ENCODE measurements at regions not wholly inside any gene's neighbourhood (a gene's known extent, or its start where the extent isn't known, plus 50 kb on each side); places are given as distances from the start of the nearest gene placed in this dataset.
"Not testable (repeated sequence)": the region's sequence is repeated elsewhere in the genome, so short reads cannot be mapped to it uniquely, and the experiment has no call there.

DNA sequence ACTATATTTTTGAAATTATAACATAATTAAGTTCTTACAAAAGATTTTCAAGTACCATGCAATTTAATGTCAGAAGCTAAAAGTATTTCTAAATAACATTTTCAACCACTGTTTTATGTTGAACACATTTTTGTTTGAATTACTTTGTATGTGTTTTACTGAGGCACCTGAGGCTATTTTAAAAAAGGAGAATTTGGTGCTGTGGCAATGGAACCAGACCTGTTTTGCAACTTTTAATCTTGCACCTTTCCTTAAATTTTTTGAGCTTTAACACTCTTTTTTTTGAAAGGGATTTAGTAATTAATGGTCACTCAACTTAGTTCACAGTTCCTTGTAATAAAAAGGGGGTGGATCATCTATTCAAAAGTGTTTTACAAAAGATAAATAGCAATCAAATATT is 561.6 kb downstream of the ZBBX start:
- H3K9me2 ChIP-seq (replicated peaks; ENCODE audit: low read length), result no peaks in the 10 kb centered on the region
- H2AFZ ChIP-seq (ENCODE audit: low read length), result no peak overlapping the region
- ChIA-PET POLR2A (ENCODE audit: unreplicated experiment) (no interaction called here), CTCF (no interaction called here)
- H3K4me2 ChIP-seq (ENCODE audit: low read length), result no peak overlapping the region
- no peaks in the 10 kb centered on the region for H3K9me3 ChIP-seq (ENCODE audit: low read length)
- no peak overlapping the region for H3K9ac ChIP-seq (ENCODE audit: low read length)
- no peak for DNase-seq
- no peaks in the 10 kb centered on the region for H3K27me3 ChIP-seq (ENCODE audit: low read length)
- no peak overlapping the region for H3K4me3 ChIP-seq (ENCODE audit: low read length)
- BruUV-seq (replicated peaks), result no TSS peak
- TF ChIP-seq EZH2phosphoT487 (IDR thresholded peaks at IDR 0.05; ENCODE audit: borderline replicate concordance, low read length) (no peak), EZH2 (IDR thresholded peaks at IDR 0.05; ENCODE audit: low read length, unreplicated experiment) (no peak)
- TF ChIP-seq, protein P1, sequence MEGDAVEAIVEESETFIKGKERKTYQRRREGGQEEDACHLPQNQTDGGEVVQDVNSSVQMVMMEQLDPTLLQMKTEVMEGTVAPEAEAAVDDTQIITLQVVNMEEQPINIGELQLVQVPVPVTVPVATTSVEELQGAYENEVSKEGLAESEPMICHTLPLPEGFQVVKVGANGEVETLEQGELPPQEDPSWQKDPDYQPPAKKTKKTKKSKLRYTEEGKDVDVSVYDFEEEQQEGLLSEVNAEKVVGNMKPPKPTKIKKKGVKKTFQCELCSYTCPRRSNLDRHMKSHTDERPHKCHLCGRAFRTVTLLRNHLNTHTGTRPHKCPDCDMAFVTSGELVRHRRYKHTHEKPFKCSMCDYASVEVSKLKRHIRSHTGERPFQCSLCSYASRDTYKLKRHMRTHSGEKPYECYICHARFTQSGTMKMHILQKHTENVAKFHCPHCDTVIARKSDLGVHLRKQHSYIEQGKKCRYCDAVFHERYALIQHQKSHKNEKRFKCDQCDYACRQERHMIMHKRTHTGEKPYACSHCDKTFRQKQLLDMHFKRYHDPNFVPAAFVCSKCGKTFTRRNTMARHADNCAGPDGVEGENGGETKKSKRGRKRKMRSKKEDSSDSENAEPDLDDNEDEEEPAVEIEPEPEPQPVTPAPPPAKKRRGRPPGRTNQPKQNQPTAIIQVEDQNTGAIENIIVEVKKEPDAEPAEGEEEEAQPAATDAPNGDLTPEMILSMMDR (conservative IDR thresholded peaks at IDR 0.05; ENCODE audit: low read depth, low read length), result no peak
- no peaks in the 10 kb centered on the region for H3K79me2 ChIP-seq (ENCODE audit: low read length)
- H3K36me3 ChIP-seq (ENCODE audit: low read depth, low read length), result no peaks in the 10 kb centered on the region
- no peaks in the 10 kb centered on the region for H3K4me1 ChIP-seq (ENCODE audit: insufficient read depth, low read length)
- H3F3A ChIP-seq (ENCODE audit: low read length, unreplicated experiment), result no peaks in the 10 kb centered on the region
- intact Hi-C loops (cut with micrococcal nuclease), result no loop called here
- no peaks in the 10 kb centered on the region for H4K20me1 ChIP-seq (ENCODE audit: low read length)
- no peak overlapping the region for H3K27ac ChIP-seq (ENCODE audit: low read length)
- no peak for ATAC-seq

DNA sequence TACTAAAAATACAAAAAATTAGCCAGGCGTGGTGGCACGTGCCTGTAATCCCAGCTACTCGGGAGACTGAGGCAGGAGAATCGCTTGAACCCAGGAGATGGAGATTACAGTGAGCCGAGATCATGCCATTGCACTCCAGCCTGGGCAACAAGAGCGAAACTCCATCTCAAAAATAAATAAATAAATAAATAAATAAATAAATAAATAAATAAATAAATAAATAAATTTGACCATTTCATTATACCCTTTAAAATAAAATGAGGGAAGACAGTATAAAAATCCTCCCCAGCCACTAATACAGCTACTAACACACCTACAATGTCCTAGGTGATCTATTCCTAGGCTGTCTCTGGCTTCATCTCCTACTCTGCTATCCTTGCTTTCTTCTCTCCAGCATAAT is 562.8 kb downstream of the ZBBX start:
- CTCF ChIA-PET; H3F3A ChIP-seq (ENCODE audit: low read length, unreplicated experiment); intact Hi-C loops (cut with micrococcal nuclease); H3K4me1 ChIP-seq (ENCODE audit: insufficient read depth, low read length); H3K4me3 ChIP-seq (ENCODE audit: low read length); H3K27me3 ChIP-seq (ENCODE audit: low read length); H4K20me1 ChIP-seq (ENCODE audit: low read length); H2AFZ ChIP-seq (ENCODE audit: low read length); H3K4me2 ChIP-seq (ENCODE audit: low read length); H3K9me2 ChIP-seq (replicated peaks; ENCODE audit: low read length); H3K9me3 ChIP-seq (ENCODE audit: low read length); DNase-seq; H3K79me2 ChIP-seq (ENCODE audit: low read length); ATAC-seq; H3K27ac ChIP-seq (ENCODE audit: low read length); H3K36me3 ChIP-seq (ENCODE audit: low read depth, low read length); POLR2A ChIA-PET (ENCODE audit: unreplicated experiment); BruUV-seq (replicated peaks); H3K9ac ChIP-seq (ENCODE audit: low read length): not testable (repeated sequence)

DNA sequence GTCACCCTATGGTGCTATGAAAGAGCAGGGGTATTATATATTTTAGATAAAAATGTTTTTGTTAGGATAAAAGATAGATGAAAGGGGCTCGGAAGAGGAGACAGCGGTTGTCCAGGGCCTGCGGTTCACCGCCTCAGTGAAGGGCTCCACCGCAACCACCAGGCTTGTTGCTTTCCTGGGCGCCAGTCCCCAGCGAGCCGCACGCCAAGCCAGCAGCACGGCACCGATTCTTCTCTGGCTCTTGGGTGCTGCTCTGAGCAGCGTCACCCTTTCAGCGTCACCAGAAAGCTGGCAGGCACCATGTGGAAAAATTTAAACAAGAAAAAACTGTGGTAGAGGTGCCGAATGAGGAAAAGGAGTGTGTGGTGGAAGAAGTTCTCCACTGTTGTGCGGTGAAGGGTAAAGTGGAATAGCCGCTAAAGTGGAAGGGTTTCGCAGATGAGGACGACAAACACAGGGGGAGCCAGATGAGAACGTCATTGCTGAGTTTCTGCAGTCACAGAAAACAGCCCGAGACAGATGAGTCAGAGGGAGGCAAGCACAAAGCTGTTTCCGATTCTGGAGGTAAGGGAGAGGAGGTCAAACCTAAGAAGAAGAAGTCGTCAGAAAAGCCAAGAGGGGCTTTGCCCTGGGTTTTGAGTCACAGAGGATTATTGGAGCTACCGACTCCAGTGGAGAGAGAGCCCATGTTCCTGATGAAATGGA is 569.2 kb downstream of the ZBBX start:
- CTCF ChIA-PET, result no interaction called here

More for the DNA sequence above, 569.2 kb downstream of the ZBBX start:
- no TSS peak for BruUV-seq (replicated peaks)
- POLR2A ChIA-PET (ENCODE audit: unreplicated experiment), result no interaction called here
- ATAC-seq (no peak), DNase-seq (no peak)
- no peaks in the 10 kb centered on the region for H3K36me3 ChIP-seq (ENCODE audit: low read depth, low read length)
- H3K4me2 ChIP-seq (ENCODE audit: low read length), result no peak overlapping the region
- H3F3A ChIP-seq (ENCODE audit: low read length, unreplicated experiment), result no peaks in the 10 kb centered on the region
- H3K9ac ChIP-seq (ENCODE audit: low read length), result no peak overlapping the region
- no peak overlapping the region for H2AFZ ChIP-seq (ENCODE audit: low read length)
- intact Hi-C loops (cut with micrococcal nuclease), result no loop called here
- H3K4me3 ChIP-seq (ENCODE audit: low read length), result no peak overlapping the region
- H3K79me2 ChIP-seq (ENCODE audit: low read length), result no peaks in the 10 kb centered on the region
- H4K20me1 ChIP-seq (ENCODE audit: low read length), result no peaks in the 10 kb centered on the region
- no peak overlapping the region for H3K27ac ChIP-seq (ENCODE audit: low read length)
- H3K9me3 ChIP-seq (ENCODE audit: low read length), result peaks cover 5% of the 10 kb centered on the region; the same call in 1 of the 2 replicates
- H3K9me2 ChIP-seq (replicated peaks; ENCODE audit: low read length), result no peaks in the 10 kb centered on the region
- no peaks in the 10 kb centered on the region for H3K4me1 ChIP-seq (ENCODE audit: insufficient read depth, low read length)
- H3K27me3 ChIP-seq (ENCODE audit: low read length), result no peaks in the 10 kb centered on the region
- no peak for TF ChIP-seq EZH2 (IDR thresholded peaks at IDR 0.05; ENCODE audit: low read length, unreplicated experiment)
- no peak for TF ChIP-seq EZH2phosphoT487 (IDR thresholded peaks at IDR 0.05; ENCODE audit: borderline replicate concordance, low read length)
- TF ChIP-seq, protein P1 (conservative IDR thresholded peaks at IDR 0.05; ENCODE audit: low read depth, low read length), result no peak
